ENCODE measurements at regions not wholly inside any gene's neighbourhood (a gene's known extent, or its start where the extent isn't known, plus 50 kb on each side); places are given as distances from the start of the nearest gene placed in this dataset.

DNA sequence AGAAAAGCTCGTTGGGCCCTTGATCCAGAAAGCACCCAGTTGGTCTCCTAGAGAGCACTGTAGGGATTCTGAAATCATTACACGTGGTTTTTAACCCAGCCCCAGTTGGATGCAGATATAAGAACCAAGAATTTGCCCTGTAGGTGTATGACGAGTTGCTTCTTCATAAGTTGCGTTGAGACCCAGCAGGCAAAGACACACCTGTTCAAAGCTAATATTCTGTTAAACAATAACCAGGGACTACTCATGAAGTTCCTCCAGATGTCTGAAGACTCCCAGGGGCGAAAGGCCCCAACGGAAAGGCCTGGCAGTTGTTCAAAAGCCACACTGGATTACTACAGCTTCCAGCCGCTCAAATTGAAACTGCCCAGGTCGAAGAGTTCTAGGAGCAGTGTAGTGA, 88.6 kb upstream of the HNRNPU start:
- intact Hi-C loops (cut with micrococcal nuclease): no loop called here

DNA sequence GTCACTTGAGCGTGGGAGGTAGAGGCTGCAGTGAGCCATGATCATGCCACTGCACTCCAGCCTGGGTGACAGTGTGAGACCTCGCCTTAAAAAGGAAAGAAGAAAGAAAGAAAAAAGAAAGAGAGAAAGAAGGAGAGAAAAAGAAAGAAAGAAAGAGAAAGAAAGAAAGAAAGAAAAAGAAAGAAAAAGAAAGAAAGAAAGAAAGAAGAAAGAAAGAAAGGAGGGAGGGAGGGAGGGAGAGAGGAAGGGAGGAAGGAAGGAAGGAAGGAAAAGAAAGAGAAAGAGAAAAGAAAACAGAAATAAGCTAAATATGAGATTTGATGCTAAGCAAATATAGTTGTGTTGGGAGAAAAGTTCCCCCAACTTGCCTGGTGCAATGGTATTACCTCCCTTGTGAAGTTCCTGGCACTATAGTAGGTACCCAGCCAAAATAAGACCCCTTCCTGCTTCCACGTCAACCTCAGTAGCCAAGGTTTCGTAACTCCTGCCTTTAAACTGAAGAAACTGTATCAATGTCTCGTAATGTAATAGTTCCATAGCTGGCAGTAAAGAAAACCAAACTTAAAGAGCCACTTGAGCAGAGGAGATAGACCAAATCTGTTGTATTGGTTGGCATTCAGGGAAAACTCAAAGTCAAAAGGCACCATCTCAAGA, 88.1 kb upstream of the HNRNPU start:
- intact Hi-C loops (cut with micrococcal nuclease): no loop called here

DNA sequence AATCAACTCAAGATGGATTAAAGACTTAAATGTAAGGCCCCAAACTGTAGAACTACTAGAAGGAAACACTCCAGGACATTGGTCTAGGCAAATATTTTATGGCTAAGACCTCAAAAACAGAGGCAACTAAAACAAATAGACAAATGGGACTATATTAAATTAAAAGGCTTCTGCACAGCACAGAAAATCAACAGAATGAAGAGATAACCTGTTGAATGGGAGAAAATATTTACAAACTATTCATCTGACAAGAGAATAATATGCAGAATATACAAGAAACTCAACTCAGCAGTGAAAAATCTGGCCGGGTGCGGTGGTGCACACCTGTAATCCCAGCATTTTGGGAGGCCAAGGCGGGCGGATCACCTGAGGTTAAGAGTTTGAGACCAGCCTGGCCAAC, 84.1 kb upstream of the HNRNPU start:
- intact Hi-C loops (cut with micrococcal nuclease): no loop called here

DNA sequence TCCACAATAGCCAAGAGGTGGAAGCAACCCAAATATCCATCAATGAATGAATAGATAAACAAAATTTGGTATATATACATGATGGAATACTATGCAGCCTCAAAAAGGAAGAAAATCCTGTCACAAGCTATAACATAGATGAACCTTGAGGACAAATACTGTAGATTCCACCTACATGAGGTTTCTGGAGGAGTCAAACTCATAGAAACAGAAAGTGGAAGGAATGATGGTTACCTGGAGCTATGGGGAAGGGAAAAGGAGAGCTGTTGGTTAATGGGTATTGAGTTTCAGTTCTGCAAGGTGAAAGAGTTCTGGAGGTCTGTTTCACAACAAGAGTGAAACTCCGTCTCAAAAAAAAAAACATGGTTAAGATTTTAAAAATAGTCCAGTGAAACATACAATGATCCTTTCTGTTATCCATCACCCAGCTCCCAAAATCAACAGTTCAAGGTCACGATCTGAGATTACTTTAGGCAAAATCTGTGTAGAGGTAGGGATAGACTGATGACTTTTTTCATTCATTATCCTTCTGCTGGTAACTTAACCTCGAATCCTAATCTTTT, 80.8 kb upstream of the HNRNPU start:
- intact Hi-C loops (cut with micrococcal nuclease): no loop called here

DNA sequence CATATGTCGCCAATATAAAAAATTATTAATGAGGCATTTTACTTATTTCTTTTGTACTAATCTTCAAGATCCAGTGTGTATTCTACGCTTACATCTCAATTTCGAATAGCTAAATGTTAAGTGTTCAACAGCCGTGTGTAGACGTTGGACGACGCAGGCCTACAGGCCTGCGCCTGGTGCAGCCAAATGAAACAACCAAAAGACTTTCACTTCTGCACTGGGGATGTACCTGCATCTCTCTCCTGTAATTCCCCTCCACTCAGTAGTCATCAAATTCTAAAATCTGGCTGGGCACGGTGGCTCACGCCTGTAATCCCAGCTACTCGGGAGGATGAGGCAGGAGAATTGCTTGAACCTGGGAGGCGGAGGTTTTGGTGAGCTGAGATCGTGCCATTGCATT, 76.8 kb upstream of the HNRNPU start:
- intact Hi-C loops (cut with micrococcal nuclease): no loop called here

DNA sequence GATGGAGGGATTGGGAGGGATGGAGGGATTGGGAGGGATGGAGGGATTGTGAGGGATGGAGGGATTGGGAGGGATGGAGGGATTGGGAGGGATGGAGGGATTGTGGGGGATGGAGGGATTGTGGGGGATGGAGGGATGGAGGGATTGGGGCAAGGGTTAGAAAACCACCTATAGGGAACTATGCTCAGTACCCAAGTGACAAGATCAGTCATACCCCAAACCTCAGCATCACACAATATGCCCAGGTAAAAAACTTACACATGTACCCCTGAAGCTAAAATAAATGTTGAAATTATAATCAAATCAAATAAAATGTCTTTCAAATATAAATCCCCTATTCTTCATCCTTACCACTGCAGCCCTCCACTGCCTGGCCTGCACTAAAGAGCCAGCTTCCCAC, 72.8 kb upstream of the HNRNPU start:
- intact Hi-C loops (cut with micrococcal nuclease): no loop called here

DNA sequence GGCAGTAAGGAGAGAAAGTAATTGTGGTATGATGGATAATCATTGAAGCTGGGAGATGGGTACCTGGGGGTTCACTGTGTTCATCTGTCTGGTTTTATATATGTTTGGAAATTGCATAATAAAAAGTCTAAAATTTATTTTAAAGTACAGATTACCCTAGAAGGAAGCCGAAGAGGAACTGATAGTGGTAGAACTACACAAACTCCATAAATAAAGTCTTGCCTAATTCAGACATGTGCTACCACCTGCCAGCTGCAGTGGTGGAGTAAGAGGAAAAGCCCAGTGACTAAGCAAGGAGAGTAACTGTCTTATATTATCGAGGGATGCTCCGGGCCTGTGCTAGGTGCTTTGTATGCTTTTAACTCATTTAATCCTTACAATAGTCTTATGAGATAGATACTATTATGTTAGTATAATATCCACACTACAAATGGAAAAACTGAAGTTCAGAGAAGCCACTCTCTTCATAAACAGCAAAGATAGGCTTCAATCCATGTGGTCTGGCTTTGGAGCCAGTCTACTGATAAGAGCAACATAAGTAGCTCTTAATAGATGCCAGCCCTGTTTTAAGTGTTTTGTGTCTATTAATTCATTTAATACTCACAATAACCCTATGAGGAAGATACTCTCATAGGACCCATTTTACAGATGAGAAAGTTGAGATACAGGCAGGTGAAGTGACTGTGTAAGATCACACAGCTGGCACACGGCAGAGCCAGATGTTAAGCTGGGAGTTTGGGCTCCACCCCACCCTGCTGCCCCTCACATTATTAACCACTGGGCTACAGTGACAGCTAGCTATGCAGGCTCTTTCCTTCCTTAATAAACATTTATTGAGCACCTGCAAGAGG, 56.8 kb upstream of the HNRNPU start:
- intact Hi-C loops (cut with micrococcal nuclease): no loop called here

DNA sequence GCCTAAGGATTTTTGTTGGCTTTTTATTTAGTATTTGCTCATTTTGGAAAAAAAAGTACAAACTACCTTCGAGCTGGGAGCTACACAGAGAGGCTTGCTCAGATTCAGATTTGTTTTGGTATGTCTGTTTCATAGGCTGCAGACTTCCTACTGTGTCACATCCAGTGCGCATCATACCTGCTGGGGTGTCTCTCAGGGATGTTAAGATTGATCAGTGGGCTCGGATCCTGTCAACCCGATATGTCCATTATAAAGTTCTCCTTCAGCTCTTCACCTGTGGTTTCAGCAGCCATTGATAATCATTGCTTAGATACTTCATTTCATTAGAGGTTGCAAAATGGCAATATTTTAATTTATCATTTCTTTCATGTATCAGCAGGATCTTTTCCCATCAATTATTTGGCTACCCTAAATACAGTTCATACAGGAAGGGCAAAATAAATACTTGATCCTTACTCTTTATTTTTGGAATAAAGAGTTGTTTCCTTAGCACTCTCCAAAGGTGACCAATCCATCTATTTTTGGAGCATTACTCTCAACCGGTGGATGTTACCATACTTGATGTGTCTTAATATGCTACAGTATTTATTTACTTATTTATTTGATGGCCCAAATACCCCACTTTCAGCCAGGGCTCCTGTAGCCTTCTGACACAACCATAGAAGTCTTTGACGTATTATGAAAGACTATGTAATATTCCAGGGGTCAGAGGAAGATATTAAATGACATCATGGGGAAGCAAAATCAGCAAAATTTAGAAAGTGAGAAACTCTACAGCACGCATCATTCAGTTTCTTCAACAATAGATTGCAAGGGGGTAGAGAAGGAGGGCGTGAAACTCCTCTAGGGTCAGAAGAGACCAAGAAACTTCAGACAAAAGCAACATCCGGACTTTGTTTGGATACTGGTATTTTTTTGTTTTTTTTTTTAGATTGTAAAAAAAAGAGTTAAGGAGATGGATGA, 55.3 kb upstream of the HNRNPU start:
- intact Hi-C loops (cut with micrococcal nuclease): loop anchor here (5.0 kb wide), 2 partner anchors 53 to 57 kb away; partner anchors contain the start of gene HNRNPU

DNA sequence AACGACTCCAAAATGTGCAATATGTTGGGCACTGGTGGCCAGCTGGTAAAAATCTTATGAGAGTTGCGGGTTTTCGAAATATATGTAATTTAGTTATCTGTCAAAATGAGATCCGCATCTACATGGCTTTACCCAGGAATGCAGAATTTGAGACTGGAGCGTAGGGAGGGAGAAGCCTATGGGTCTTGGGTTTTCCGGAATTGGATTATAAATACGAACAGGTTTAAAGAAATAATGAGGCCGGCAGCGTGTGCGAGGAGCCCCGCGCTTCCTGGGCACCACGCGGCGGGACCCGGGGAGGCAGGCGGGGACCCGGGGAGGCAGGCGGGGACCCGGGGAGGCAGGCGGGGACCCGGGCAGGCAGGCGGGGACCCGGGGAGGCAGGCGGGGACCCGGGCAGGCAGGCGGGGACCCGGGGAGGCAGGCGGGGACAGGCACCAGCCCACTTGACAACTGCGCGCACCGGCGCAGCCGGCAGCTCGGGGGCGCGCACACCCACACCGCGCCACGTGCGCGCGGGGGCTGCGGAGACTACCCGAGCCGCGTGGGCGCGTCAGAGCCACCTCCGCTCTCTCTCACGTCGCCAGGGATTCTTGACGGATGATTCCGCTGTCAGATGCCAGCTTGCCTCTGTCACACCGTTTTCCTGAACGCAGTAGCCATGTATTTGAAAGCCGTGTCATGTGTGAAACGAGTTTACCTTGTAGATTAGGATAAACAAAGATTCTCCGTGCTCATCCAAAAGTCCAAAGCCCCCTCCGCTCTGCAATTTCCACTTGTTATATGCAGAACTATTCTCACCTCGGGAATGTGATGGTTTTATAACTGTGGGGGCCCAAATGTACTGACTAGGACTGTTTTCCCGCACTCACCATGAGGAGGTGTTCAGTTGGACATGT, 54.3 kb upstream of the HNRNPU start:
- intact Hi-C loops (cut with micrococcal nuclease): loop anchor here (5.0 kb wide), 2 partner anchors 54 to 56 kb away; partner anchors contain the start of gene HNRNPU

DNA sequence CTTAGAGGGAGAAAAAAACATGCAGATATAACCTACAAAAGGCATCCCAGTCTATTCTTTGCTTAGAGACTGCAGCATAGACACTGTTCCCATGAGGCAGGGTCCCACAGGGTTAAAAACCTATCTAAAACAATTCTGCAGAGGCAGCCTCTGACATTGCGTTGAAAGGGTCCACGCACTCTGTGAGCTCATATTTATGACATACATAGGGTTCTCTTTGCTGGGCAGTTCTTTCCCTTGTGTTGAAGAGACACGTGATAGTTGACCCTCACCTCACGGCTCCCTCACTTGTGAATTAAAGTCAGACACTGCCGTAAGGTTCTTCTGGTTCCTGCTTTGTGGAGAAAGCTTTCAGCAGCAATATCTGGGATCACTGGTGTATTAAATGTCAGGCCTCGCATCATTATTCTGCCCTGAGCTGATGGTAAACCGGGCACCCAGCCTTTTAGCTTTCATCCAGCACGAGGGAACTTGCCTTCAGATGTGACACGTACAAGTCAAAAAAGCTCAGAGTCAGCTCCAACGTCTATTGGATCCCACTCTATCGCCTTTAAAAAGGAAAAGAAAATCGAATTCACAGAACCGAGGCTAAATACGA, 52.8 kb upstream of the HNRNPU start:
- intact Hi-C loops (cut with micrococcal nuclease): loop anchor here (5.0 kb wide), 2 partner anchors 55 kb away; partner anchors contain the start of gene HNRNPU

DNA sequence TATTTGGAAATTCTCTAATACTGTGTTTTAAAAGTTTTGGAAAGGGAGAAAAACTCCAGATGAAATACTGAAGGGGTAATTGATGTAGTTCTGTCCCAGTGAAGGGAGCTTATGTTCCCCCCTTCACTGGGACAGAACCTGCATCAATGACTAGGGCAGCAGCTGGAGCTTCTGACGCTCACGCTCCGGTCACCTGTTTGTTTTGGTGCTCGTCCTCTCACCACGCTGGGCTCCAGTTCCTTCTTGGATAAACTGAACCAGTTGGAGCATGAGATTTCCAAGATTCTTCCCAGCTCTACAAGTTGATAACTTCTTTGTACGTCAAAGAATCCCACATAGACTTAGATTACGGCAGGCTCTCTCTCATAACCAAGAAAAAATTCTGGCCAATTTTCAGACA, 51.4 kb upstream of the HNRNPU start:
- intact Hi-C loops (cut with micrococcal nuclease): loop anchor here (5.0 kb wide), 2 partner anchors 53 to 57 kb away; partner anchors contain the start of gene HNRNPU

DNA sequence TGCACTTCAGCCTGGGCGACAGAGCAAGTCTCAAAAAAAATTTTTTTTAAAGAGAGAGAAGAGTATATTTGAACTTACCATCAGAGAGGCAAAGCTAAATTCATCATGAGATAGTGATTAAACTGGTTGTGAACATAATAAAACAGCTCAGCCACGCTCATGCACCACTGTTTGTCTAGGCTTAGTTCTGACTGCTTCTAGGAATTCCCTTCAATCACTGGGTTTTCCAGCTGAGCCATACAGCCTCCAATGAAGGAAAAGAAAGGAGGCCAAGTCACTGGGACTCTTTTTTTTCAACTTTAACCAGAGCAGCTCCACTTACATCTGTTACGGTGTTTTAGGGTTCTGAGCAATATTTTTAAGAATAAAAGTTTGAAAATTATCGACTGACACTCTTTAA, 50.4 kb upstream of the HNRNPU start:
- intact Hi-C loops (cut with micrococcal nuclease): loop anchor here (5.0 kb wide), 2 partner anchors 52 to 58 kb away; partner anchors contain the start of gene HNRNPU

All from T-helper 2 cell treated with Interferon-gamma antibody and Interleukin-4, amounts not matched to agents 100 ng/mL and 5 ng/mL, for 36 hours (primary cell).